Loucy (cell line): ENCODE measurements at regions not wholly inside any gene's neighbourhood (a gene's known extent, or its start where the extent isn't known, plus 50 kb on each side); places are given as distances from the start of the nearest gene placed in this dataset.

ENCODE experiments used
- H2AFZ ChIP-seq: fragments of 200-600 bp; sonication (generic); 2 replicates; pipeline ENCODE4 v1.6.0; 2016; ENCODE audit warnings: antibody characterized with exemption, mild to moderate bottlenecking, low read length, moderate library complexity
- H3F3A ChIP-seq: fragments of 200-600 bp; 2 replicates; pipeline ENCODE4 v1.6.0; 2016; ENCODE audit warnings: antibody characterized with exemption, low read depth, mild to moderate bottlenecking
- H3K27me3 ChIP-seq: fragments of 200-600 bp; sonication (generic); 2 replicates; pipeline ENCODE4 v1.6.1; 2014; ENCODE audit warnings: low read length, mild to moderate bottlenecking; ENCODE audit not compliant: insufficient read depth, poor library complexity, severe bottlenecking
- H3K36me3 ChIP-seq: fragments of 200-600 bp; sonication (generic); 2 replicates; pipeline ENCODE4 v1.6.1; 2016; ENCODE audit warnings: low read length; ENCODE audit not compliant: insufficient read depth
- H3K4me1 ChIP-seq: fragments of 200-600 bp; sonication (generic); 2 replicates; pipeline ENCODE4 v1.5.1; 2014; ENCODE audit warnings: low read length, mild to moderate bottlenecking; ENCODE audit not compliant: insufficient read depth, poor library complexity, severe bottlenecking
- H3K4me2 ChIP-seq: fragments of 200-600 bp; sonication (generic); 2 replicates; pipeline ENCODE4 v1.6.0; 2014; ENCODE audit warnings: antibody characterized with exemption, low read length, low read depth, mild to moderate bottlenecking; ENCODE audit not compliant: poor library complexity, severe bottlenecking
- H3K4me3 ChIP-seq: fragments of 200-600 bp; sonication (generic); 2 replicates; pipeline ENCODE4 v1.5.1; 2014; ENCODE audit warnings: low read length, mild to moderate bottlenecking, mixed read lengths; ENCODE audit not compliant: poor library complexity, severe bottlenecking
- H3K79me2 ChIP-seq: fragments of 200-600 bp; sonication (generic); 2 replicates; pipeline ENCODE4 v1.6.1; 2014; ENCODE audit warnings: low read length; ENCODE audit not compliant: insufficient read depth
- H3K9ac ChIP-seq: fragments of 200-600 bp; sonication (generic); 2 replicates; pipeline ENCODE4 v1.6.0; 2014; ENCODE audit warnings: mild to moderate bottlenecking, low read depth, low read length, moderate library complexity; ENCODE audit not compliant: poor library complexity, severe bottlenecking
- H3K9me2 ChIP-seq: fragments of 200-600 bp; sonication (generic); replicated peaks from 2 replicates; pipeline ENCODE4 v1.6.1; 2016; ENCODE audit warnings: low read depth, low read length, mixed read lengths
- H3K9me3 ChIP-seq: fragments of 200-600 bp; sonication (generic); 2 replicates; pipeline ENCODE4 v1.6.1; 2014; ENCODE audit warnings: mild to moderate bottlenecking, antibody characterized with exemption, low read length, low read depth; ENCODE audit not compliant: insufficient read depth
- H4K20me1 ChIP-seq: fragments of 200-600 bp; sonication (generic); 2 replicates; pipeline ENCODE4 v1.6.0; 2014; ENCODE audit warnings: antibody characterized with exemption, low read length, mild to moderate bottlenecking; ENCODE audit not compliant: insufficient read depth, poor library complexity, severe bottlenecking
- CTCF ChIP-seq: fragments of 200-600 bp; sonication (generic); conservative IDR thresholded peaks from 2 replicates; pipeline ENCODE4 v1.5.1; 2014; ENCODE audit warnings: mild to moderate bottlenecking, antibody characterized with exemption, low read length
- EZH2phosphoT487 ChIP-seq: fragments of 200-600 bp; IDR thresholded peaks from 2 replicates; pipeline ENCODE4 v1.6.1; 2018; ENCODE audit warnings: antibody characterized with exemption, mild to moderate bottlenecking, moderate library complexity, borderline replicate concordance

DNA sequence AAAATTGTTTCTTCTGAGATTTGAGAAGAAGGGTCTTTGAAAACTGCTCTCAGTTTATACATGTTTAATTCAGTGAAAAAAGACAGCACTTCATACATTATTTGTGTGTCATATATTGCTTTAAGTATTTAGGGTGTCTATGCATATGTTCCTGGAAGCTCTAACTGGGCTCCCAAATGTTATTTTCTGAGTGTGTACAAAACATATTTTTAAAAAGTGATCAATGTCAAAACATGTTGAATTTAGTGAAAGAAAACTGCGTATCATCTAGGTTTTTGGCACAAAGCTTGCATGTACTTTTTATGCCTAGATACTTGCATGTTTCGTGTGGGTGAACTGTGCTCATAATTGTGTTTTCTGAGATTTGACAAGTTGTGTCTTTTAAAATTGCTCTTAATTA, 81.6 kb downstream of the ASCL4 start:
- no peaks in the 10 kb centered on the region for H3K4me1 ChIP-seq
- H2AFZ ChIP-seq: no peak overlapping the region
- H3K9me2 ChIP-seq: no peaks in the 10 kb centered on the region
- H3K9ac ChIP-seq: no peak overlapping the region
- no peaks in the 10 kb centered on the region for H4K20me1 ChIP-seq
- no peaks in the 10 kb centered on the region for H3F3A ChIP-seq
- H3K4me3 ChIP-seq: no peak overlapping the region
- no peak overlapping the region for H3K4me2 ChIP-seq
- H3K36me3 ChIP-seq: no peaks in the 10 kb centered on the region
- no peaks in the 10 kb centered on the region for H3K79me2 ChIP-seq
- no peaks in the 10 kb centered on the region for H3K27me3 ChIP-seq
- TF ChIP-seq CTCF (no peak), EZH2phosphoT487 (no peak)
- H3K9me3 ChIP-seq: no peaks in the 10 kb centered on the region

DNA sequence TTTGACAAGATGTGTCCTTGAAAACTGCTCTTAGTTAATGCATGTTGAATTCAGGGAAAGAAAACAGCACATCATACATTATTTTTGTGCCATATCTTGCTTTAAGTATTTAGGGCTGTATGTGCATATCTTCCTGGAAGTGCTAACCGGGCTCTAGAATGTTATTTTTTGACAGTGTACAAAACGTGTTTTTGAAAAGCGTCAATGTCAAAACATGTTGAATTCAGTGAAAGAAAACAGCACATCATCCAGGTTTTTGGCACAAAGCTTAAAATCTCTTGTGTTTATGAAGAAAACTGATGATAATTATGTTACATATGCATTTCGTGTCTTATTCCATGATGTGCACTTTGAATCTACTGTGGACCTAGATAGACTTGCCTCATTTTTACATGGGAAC, 82.7 kb downstream of the ASCL4 start:
- Histone ChIP-seq H3K4me3 (no peak overlapping the region), H3K36me3 (no peaks in the 10 kb centered on the region), H3K4me1 (no peaks in the 10 kb centered on the region), H3K4me2 (no peak overlapping the region), H3K9me2 (no peaks in the 10 kb centered on the region), H4K20me1 (no peaks in the 10 kb centered on the region), H3K27me3 (no peaks in the 10 kb centered on the region), H3K9ac (no peak overlapping the region), H3F3A (no peaks in the 10 kb centered on the region), H3K9me3 (no peaks in the 10 kb centered on the region), H2AFZ (no peak overlapping the region), H3K79me2 (no peaks in the 10 kb centered on the region)
- no peak for TF ChIP-seq EZH2phosphoT487
- TF ChIP-seq CTCF: no peak

- no peaks in the 10 kb centered on the region for H3K27me3 ChIP-seq
- H3K4me3 ChIP-seq: no peak overlapping the region
- H3F3A ChIP-seq: no peaks in the 10 kb centered on the region
- H3K9me2 ChIP-seq: no peaks in the 10 kb centered on the region
- H4K20me1 ChIP-seq: no peaks in the 10 kb centered on the region
- no peak overlapping the region for H3K9ac ChIP-seq
- H2AFZ ChIP-seq: 0 out of 2 replicates have a peak overlapping the region, but pooled peaks have one; percentile 1
- no peak overlapping the region for H3K4me2 ChIP-seq
- no peaks in the 10 kb centered on the region for H3K4me1 ChIP-seq
- H3K36me3 ChIP-seq: no peaks in the 10 kb centered on the region
- H3K9me3 ChIP-seq: no peaks in the 10 kb centered on the region
- H3K79me2 ChIP-seq: no peaks in the 10 kb centered on the region
- TF ChIP-seq EZH2phosphoT487 (no peak), CTCF (no peak)
Measured at GRCh38 chr12:107859367-107859766, 84.9 kb downstream of the ASCL4 start.
